Muscle of back (tissue), 3 donors: ENCODE measurements at regions not wholly inside any gene's neighbourhood (a gene's known extent, or its start where the extent isn't known, plus 50 kb on each side); places are given as distances from the start of the nearest gene placed in this dataset.
"Not testable (repeated sequence)": the region's sequence is repeated elsewhere in the genome, so short reads cannot be mapped to it uniquely, and the experiment has no call there.

Experiments
- DNase-seq, 3 donors: peaks; one replicate each; pipeline versions ENCODE4 v3.0.0 to v3.0.0-alpha.2; 2013

- DNase-seq = no peak
These were observed 93.2 kb downstream of the DACT1 start for GRCh38 chr14:58730792-58731464.

- DNase-seq = peak in 2 of 3 donors; percentile 57 to 98
These were observed 93.9 kb downstream of the DACT1 start for GRCh38 chr14:58731465-58732293.

- no peak for DNase-seq
These were observed 94.6 kb downstream of the DACT1 start for GRCh38 chr14:58732387-58732786.

DNA sequence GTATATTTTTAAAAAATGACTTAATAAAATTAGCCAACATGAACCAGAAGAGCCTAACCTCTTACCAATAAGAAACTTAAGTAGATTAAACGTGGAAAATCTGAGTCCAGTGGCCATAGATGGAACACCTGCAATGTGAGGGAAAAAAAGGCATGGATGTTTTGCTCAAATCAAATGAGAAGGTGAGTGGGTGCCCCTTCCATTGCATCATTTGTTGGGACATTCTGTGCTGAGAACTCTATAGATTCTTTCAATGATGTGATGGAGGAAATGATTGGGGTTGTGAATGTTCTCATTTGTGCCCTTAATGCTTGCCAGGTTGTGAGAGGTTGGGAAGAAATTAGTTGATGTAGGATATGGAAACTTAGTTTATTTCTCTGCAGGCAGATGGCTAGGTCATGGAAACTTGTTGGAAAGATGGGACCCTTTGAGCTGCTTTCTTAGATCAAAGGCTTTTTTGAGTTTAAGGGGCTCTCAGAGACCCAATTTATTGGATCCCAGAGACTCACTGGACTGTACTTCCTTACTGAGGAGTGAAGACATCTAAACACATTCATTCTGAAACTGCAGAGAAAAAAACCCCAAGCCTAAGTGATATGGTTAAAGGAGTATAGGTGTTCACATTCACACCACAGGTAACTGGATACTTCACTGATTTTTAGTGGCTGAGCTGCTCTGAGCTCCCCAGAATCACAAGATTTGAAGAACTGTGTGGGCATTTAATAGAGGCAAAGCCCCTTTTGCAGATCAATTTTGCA, 95.9 kb downstream of the DACT1 start:
- DNase-seq = no peak

GRCh38 chr14:58735596-58735995, 97.8 kb downstream of the DACT1 start:
- DNase-seq = no peak

DNA sequence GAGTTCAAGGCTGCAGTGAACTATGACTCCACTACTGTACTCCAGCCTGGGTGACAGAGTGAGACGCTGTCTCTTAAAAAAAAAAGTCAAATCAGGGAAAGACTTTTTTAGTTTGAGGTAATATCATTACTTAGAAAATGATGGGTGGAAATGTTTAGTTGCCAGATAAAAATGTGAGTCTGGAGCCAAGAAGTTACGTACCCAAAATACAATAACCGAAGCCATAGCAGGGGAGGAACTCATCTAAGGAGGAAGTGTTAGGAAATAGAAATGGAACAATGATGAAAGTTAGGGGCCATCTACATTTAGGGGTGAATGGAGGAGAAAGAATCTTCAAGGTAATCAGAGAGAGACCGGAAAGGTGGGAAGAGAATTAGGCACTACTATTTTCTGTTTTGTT, 98.8 kb downstream of the DACT1 start:
- no peak for DNase-seq

DNA sequence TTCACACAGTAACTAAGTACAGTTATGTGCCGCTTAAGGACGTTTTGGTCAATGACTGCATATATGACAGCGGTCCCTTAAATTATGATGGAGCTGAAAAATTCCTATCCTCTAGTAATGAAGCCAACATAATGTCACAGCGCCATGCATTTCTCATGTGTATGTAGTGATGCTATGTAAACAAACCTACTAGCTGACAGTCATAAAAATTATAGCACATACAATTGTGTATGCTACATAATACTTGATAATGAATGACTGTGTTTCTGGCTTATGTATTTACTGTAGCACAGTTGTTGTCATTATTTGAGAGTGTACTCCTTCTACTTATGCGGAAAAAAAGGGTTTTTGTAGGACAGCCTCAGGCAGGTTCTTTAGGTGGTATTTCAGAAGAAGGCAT, 99.7 kb downstream of the DACT1 start:
- no peak for DNase-seq

DNA sequence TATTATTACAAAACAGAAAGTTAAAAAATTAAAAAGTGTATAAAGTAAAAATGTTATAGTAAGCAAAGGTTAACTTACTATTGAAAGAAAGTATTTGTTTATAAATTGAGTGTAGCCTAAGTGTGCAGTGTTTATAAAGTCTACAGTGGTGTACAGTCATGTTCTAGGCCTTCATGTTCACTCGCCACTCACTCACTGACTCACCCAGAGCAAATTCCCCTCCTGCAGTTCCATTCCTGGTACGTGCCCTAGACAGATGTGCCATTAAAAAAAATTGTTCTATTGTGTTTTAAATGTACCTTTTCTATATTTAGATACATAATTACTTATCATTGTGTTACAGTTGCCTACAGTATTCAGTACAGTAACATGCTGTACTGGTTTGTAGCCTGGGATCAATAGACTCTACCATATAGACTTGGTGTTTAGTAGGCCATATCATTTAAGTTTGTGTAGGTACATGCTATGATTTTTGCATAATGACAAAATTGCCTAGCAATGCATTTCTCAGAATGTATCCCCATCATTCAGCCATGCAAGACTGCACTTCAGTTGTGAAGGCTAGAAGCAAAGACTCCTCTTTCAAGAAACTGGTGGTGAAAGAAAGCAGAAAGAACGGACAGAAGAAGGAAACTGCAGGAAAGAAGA, 100.6 kb downstream of the DACT1 start:
- DNase-seq = no peak

- no peak for DNase-seq
These were observed 101.1 kb downstream of the DACT1 start for GRCh38 chr14:58738876-58739275.

DNA sequence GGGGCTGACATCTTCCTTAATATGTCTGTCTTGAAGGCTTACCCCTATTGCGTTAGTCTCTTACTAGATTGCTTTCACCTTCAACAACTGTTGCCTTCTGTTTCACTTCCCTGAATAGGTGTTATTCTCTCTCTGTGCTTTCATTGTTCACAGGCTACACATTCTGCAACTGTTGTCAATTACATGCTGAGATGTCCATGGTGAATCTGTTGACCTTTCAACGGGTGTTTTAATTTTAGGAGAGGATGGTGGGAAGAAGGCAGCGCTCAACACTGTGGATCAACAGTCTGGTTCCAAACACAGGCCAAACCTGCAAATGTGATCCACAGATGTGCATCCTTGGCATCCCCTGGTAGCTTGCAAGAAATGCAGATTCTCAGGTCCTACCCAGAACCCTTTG, 101.9 kb downstream of the DACT1 start:
- no peak for DNase-seq

DNA sequence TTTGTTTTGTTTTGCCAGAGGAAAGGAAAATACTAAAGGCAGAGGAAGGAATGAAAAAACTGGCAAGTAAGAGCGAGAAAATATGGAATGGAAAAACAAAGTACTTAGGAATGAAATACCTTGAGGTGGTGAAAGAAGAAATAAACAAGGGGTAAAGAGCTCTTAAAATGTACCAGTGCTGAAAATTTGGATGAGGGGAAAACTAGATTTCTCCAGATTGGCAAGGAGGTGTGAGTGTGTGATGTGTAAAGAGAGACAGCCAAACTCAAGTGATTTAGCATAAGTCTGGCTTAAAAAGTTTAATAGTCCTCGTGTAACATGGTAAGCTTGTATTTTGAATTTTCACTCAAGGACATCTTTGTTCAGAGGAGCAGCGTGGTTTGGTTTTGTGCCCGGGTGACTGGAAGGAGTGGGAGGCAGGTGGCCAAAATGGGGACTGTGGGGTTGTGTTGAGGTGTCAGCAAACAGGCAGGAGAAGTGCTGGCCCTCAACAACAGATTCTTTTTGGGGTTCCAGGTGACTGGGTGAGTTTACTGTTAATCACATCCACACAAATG, 102.7 kb downstream of the DACT1 start:
- peak in 1 of 3 donors; percentile 63 for DNase-seq

- DNase-seq = peak in 1 of 3 donors; percentile 54
These were observed 107.1 kb downstream of the DACT1 start for GRCh38 chr14:58744801-58745394.

GRCh38 chr14:58746261-58746660, 108.5 kb downstream of the DACT1 start:
- peak in 1 of 3 donors; percentile 84 for DNase-seq

DNA sequence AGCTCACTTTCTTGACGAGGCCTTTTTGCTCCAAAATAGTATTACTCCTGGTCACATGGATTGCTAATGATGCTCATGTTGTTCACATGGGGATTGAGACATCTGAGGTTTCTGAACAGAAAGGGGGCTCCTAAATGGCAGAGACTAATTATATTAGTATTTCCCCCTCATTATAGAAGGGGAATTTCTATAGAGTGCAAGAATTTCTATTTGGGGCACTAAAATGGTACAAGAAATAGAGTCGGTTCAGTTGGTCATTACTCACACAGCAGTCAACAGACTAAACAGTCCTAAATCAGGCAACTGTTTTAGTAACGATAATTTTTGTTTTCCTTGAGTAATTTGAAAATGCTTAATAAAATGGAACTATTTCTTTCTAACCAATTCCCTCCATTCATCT, 108.9 kb downstream of the DACT1 start:
- no peak for DNase-seq

DNA sequence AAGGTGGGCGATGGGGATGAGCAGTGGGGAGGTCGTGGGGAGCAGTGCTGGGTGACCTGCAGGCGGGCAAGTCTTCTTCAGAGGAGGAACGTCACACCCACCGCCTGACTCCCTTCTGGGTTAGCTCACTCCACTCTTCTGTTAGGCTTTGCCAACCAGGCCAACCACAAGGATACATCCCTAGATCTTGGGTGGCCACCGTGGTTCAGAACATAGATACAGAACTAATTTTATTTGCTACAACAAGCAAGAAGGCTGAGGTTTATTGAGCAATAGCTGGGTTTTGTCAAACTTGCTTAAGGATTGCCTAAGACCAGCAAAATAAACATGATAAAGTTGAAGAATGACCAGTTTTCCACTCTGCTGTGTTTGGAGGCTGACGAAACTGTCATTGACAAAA, 109.4 kb downstream of the DACT1 start:
- peak in 1 of 3 donors; percentile 86 for DNase-seq

- DNase-seq = not testable (repeated sequence)
These were observed 110.5 kb downstream of the DACT1 start for GRCh38 chr14:58748251-58748650.

GRCh38 chr14:58749066-58749669, 111.4 kb downstream of the DACT1 start:
- peak in 2 of 3 donors; percentile 45 to 93 for DNase-seq

- no peak for DNase-seq
These were observed 112.8 kb downstream of the DACT1 start for GRCh38 chr14:58750321-58751269.

DNA sequence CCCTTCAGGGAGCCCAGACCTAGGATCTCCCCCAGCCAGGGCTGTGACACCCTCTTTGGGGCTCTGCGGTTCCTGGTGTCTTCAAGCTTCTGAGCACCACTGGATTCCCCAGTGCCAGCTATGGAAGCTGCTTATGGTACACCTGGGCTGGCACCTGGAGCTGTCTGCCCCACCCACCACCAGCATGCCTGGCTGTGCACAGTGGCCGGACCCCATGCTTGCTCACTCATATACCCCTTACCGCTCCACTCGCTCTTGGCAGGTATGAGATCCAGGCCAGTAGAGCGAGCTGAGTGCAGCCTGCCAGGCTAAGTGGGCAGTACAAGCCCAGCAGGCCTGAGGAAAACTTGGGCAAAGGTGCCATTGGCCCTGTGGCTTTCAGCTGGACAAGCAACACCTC, 114.0 kb downstream of the DACT1 start:
- DNase-seq = no peak

GRCh38 chr14:58752289-58752688, 114.5 kb downstream of the DACT1 start:
- no peak for DNase-seq
